ENCODE measurements at regions not wholly inside any gene's neighbourhood (a gene's known extent, or its start where the extent isn't known, plus 50 kb on each side); places are given as distances from the start of the nearest gene placed in this dataset.
"Not testable (repeated sequence)": the region's sequence is repeated elsewhere in the genome, so short reads cannot be mapped to it uniquely, and the experiment has no call there.

- no peak for DNase-seq (ENCODE audit: low read depth, low spot score)
- CTCF ChIA-PET = no interaction called here
- H3K4me3 ChIP-seq (ENCODE audit: low read depth, low read length) = no peak overlapping the region
- TF ChIP-seq, protein P1, sequence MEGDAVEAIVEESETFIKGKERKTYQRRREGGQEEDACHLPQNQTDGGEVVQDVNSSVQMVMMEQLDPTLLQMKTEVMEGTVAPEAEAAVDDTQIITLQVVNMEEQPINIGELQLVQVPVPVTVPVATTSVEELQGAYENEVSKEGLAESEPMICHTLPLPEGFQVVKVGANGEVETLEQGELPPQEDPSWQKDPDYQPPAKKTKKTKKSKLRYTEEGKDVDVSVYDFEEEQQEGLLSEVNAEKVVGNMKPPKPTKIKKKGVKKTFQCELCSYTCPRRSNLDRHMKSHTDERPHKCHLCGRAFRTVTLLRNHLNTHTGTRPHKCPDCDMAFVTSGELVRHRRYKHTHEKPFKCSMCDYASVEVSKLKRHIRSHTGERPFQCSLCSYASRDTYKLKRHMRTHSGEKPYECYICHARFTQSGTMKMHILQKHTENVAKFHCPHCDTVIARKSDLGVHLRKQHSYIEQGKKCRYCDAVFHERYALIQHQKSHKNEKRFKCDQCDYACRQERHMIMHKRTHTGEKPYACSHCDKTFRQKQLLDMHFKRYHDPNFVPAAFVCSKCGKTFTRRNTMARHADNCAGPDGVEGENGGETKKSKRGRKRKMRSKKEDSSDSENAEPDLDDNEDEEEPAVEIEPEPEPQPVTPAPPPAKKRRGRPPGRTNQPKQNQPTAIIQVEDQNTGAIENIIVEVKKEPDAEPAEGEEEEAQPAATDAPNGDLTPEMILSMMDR (IDR thresholded peaks at IDR 0.05; ENCODE audit: insufficient read depth, low read length, missing control alignments) = no peak
- POLR2A ChIA-PET = no interaction called here
Observed at GRCh38 chr6:65996096-65996495, 289.1 kb upstream of the EYS start.

- TF ChIP-seq, protein P1 (IDR thresholded peaks at IDR 0.05; ENCODE audit: insufficient read depth, low read length, missing control alignments) = no peak
- DNase-seq (ENCODE audit: low read depth, low spot score) = no peak
- no peak overlapping the region for H3K4me3 ChIP-seq (ENCODE audit: low read depth, low read length)
- ChIA-PET POLR2A (no interaction called here), CTCF (no interaction called here)
Observed at GRCh38 chr6:65989676-65990075, 282.6 kb upstream of the EYS start.

DNA sequence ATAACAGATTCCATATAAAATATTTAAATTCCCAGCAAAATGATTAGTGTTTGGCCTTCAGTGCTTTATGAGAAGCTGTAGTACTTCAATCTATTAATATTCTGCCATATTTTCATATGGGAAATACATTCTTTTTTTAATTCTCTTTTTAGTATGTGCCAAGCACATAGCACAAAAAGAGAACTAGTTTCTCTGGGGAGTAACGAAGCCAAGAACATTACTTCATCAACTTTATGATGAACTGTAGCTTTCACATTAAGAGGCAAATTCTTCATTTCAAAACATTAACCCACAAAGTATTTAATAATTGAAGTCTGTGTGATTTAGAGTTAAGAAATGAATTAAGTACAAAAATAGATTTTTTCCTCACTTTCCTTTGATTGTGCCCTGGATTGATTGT lies 281.0 kb upstream of the EYS start:
- ChIA-PET POLR2A (no interaction called here), CTCF (no interaction called here)
- no peak for DNase-seq (ENCODE audit: low read depth, low spot score)
- H3K4me3 ChIP-seq (ENCODE audit: low read depth, low read length) = no peak overlapping the region
- TF ChIP-seq, protein P1 (IDR thresholded peaks at IDR 0.05; ENCODE audit: insufficient read depth, low read length, missing control alignments) = no peak

- DNase-seq (ENCODE audit: low read depth, low spot score) = no peak
- CTCF ChIA-PET = no interaction called here
- POLR2A ChIA-PET = no interaction called here
- no peak overlapping the region for H3K4me3 ChIP-seq (ENCODE audit: low read depth, low read length)
- TF ChIP-seq, protein P1 (IDR thresholded peaks at IDR 0.05; ENCODE audit: insufficient read depth, low read length, missing control alignments) = no peak
Observed at GRCh38 chr6:65984089-65984488, 277.1 kb upstream of the EYS start.

GRCh38 chr6:65979120-65979519 lies 272.1 kb upstream of the EYS start:
- no peak overlapping the region for H3K4me3 ChIP-seq (ENCODE audit: low read depth, low read length)
- POLR2A ChIA-PET = no interaction called here
- TF ChIP-seq, protein P1 (IDR thresholded peaks at IDR 0.05; ENCODE audit: insufficient read depth, low read length, missing control alignments) = no peak
- no peak for DNase-seq (ENCODE audit: low read depth, low spot score)
- CTCF ChIA-PET = no interaction called here

DNA sequence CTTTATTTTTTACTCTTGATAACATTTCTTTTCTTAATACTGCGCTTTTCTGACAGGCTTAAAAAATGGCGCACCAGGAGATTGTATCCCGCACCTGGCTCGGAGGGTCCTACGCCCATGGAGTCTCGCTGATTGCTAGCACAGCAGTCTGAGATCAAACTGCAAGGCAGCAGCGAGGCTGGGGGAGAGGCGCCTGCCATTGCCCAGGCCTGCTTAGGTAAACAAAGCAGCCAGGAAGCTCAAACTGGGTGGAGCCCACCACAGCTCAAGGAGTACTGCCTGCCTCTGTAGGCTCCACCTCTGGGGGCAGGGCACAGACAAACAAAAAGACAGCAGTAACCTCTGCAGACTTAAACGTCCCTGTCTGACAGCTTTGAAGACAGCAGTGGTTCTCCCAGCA lies 264.2 kb upstream of the EYS start:
- DNase-seq (ENCODE audit: low read depth, low spot score); CTCF ChIA-PET; POLR2A ChIA-PET; H3K4me3 ChIP-seq (ENCODE audit: low read depth, low read length): not testable (repeated sequence)

- no peak overlapping the region for H3K4me3 ChIP-seq (ENCODE audit: low read depth, low read length)
- no peak for DNase-seq (ENCODE audit: low read depth, low spot score)
- CTCF ChIA-PET = interaction anchor here (0.7 kb wide), 1 partner anchor 137 kb away, joined by 3 read pairs; no protein-coding TSS in a partner anchor
- TF ChIP-seq, protein P1 (IDR thresholded peaks at IDR 0.05; ENCODE audit: insufficient read depth, low read length, missing control alignments) = no peak
- POLR2A ChIA-PET = no interaction called here
Observed at GRCh38 chr6:65964261-65964660, 257.2 kb upstream of the EYS start.

All from AG04449 (cell line).